NB4 (cell line): ENCODE measurements at regions not wholly inside any gene's neighbourhood (a gene's known extent, or its start where the extent isn't known, plus 50 kb on each side); places are given as distances from the start of the nearest gene placed in this dataset.

Source experiments
- DNase-seq: peaks from one replicate; pipeline ENCODE4 v3.0.0; 2010; ENCODE audit warnings: low read depth
- H3K4me3 ChIP-seq: one replicate; pipeline ENCODE4 v1.5.1; 2011; ENCODE audit warnings: mild to moderate bottlenecking, low read depth, low read length, moderate library complexity
- CTCF ChIP-seq: IDR thresholded peaks from one replicate; pipeline ENCODE4 v1.5.1; 2012; ENCODE audit warnings: low read depth, low read length
- MAX ChIP-seq: IDR thresholded peaks from 2 replicates; pipeline ENCODE4 v1.6.1; 2011; ENCODE audit warnings: low read depth, low read length
- MYC ChIP-seq: IDR thresholded peaks from 2 replicates; pipeline ENCODE4 v1.6.1; 2011; ENCODE audit warnings: low read depth, low read length
- POLR2A ChIP-seq: IDR thresholded peaks from 2 replicates; pipeline ENCODE4 v1.6.1; 2011; ENCODE audit warnings: mild to moderate bottlenecking; ENCODE audit not compliant: insufficient read length; ENCODE audit errors: extremely low read depth

- no peak for DNase-seq
- no peak for TF ChIP-seq MYC
- TF ChIP-seq CTCF: no peak
- TF ChIP-seq MAX: no peak
- TF ChIP-seq POLR2A: no peak
- no peak overlapping the region for H3K4me3 ChIP-seq
Measured at GRCh38 chr1:58399176-58399575, 147.3 kb downstream of the OMA1 start.

- DNase-seq: peak; percentile 2
- TF ChIP-seq MAX: no peak
- no peak for TF ChIP-seq CTCF
- no peak for TF ChIP-seq MYC
- TF ChIP-seq POLR2A: no peak
Measured at GRCh38 chr1:58398714-58399113, 147.8 kb downstream of the OMA1 start.

GRCh38 chr1:58397187-58397820 lies 149.2 kb downstream of the OMA1 start:
- TF ChIP-seq POLR2A: no peak
- TF ChIP-seq MAX: no peak
- no peak for TF ChIP-seq MYC
- no peak for TF ChIP-seq CTCF
- no peak for DNase-seq
- H3K4me3 ChIP-seq: no peak overlapping the region

More at GRCh38 chr1:58398714-58399113, 147.8 kb downstream of the OMA1 start:
- H3K4me3 ChIP-seq: no peak overlapping the region

GRCh38 chr1:58396150-58396549 lies 150.4 kb downstream of the OMA1 start:
- TF ChIP-seq MYC: no peak
- DNase-seq: no peak

GRCh38 chr1:58395355-58395754 lies 151.2 kb downstream of the OMA1 start:
- no peak overlapping the region for H3K4me3 ChIP-seq
- no peak for TF ChIP-seq POLR2A
- TF ChIP-seq MAX: no peak
- TF ChIP-seq CTCF: no peak
- TF ChIP-seq MYC: no peak
- DNase-seq: peak; percentile 20

More at GRCh38 chr1:58396150-58396549, 150.4 kb downstream of the OMA1 start:
- H3K4me3 ChIP-seq: no peak overlapping the region

GRCh38 chr1:58392083-58392482 lies 154.4 kb downstream of the OMA1 start:
- TF ChIP-seq MAX (no peak), POLR2A (no peak), CTCF (no peak)
- H3K4me3 ChIP-seq: no peak overlapping the region
- no peak for DNase-seq
